ENCODE measurements at regions not wholly inside any gene's neighbourhood (a gene's known extent, or its start where the extent isn't known, plus 50 kb on each side); places are given as distances from the start of the nearest gene placed in this dataset.
A peak's percentile ranks its signal among the peaks of the same experiment; 100 is the strongest.

DNA sequence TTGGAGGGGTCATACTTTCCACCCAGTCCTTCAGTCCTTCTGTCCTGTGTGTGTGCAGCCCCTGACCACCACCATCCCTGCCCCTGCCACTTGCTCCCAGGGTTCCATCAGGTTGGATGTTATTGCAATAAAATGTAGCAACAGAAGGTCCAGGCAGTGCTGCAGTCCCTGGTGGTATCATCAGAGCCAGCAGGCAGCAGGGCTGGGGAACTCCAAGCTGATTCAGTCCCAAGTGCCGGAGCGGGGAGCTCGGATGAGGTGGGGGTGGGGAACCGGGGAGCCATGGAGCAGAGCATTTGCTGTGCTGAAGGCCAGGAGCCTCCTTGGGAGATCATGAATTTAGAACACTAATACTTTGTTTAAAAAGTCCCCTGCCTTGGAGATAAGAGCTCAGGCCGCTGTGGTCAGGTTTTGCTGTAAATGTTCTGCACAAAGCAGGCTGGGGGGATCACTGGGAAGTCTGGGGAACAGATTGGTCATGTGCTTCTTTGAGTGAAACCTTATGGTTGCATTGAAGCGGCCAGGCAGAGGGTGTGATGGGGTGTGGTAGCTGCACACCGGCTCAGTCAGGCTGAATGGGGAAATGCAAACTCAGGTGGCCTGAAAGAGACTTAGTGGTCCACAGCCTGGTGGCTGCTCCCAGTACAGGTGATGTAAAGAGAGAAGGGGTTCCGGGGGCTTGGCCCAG lies 225.9 kb downstream of the SEC14L1 start:
- no peak for DNase-seq

GRCh38 chr17:77369544-77369971 lies 228.8 kb downstream of the SEC14L1 start:
- no peak for DNase-seq

DNA sequence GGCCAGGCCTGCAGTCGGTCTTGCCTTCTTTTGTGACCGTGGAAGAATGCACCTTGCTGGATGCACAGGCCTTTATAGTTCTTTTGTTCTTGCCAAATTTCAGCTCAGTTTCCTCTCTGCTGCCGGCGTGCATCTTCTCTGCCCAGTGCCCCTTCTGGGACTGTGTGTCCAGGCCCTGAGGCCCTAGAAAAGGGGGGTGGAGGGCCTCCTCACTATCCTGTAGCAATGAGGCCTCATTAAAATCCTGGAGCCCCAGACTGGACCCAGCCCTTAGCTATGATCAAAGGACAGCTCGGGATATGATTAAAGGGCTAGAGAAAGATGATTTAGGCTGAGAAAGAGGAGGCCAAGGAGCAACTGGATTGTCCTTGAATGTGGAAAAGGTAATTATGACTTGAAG lies 229.8 kb downstream of the SEC14L1 start:
- no peak for DNase-seq

DNA sequence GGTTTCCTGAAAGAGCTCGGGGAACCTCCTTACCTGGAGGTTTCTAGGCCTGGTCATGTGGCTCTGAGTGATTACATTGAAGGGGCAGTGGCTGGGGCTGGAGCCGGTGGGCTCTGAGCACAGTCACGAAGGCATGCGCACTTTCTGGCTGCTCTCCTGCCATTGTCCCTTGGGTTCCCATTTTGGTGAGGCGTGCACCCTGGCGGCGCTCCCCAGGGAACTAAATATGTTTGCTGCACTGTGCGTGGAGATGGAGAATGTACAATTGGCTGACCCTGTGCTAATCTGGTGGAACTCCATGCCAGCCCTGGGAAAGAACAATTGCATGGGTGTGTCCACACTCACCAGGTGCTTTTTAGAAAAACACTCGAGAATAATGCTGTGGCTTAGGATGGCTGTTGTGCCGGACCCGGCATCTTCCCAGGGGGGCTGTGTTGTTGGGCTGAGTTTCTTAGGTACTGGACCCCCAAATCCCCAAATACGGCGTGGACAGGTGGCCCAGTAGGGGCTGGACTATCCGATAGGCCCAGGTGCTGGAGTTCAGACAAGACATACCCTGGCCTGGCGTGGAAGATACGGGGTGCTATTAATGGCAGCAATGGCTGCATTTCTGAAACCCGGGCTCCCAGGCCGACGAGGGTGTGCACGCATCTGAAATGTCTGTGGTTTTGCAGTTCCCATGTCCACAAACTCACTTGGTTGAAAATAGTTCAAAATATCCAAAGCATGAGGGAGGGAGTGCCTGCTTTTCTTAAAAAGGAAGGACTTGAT lies 230.5 kb downstream of the SEC14L1 start:
- no peak for DNase-seq

DNA sequence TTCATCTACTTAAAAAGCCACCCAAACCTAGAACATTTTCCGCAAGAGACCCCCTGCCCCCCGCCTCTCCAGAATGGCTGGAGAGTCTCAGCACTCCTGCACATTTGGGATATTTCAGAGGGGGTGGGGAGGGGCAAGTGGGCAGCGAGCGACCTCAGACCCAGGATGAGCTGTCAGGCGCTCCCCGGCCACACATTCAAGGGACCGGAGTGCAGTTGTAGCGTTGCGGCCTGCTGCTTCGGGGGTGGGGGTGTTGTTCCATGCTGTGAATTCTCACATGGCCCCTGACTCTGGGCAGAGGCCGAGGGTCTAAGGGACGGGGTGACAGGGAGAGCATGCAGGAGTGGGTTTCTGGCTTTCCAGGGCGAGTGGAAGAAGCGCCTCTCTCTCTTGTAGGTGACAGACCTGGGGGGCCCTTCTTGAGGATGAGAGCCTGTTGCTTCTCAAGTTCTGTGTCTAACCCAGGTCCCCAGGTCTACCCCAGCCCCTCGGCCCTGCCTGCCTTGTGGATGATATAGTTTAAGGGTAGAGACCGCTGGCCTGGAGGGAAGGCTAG lies 231.2 kb downstream of the SEC14L1 start:
- no peak for DNase-seq

DNA sequence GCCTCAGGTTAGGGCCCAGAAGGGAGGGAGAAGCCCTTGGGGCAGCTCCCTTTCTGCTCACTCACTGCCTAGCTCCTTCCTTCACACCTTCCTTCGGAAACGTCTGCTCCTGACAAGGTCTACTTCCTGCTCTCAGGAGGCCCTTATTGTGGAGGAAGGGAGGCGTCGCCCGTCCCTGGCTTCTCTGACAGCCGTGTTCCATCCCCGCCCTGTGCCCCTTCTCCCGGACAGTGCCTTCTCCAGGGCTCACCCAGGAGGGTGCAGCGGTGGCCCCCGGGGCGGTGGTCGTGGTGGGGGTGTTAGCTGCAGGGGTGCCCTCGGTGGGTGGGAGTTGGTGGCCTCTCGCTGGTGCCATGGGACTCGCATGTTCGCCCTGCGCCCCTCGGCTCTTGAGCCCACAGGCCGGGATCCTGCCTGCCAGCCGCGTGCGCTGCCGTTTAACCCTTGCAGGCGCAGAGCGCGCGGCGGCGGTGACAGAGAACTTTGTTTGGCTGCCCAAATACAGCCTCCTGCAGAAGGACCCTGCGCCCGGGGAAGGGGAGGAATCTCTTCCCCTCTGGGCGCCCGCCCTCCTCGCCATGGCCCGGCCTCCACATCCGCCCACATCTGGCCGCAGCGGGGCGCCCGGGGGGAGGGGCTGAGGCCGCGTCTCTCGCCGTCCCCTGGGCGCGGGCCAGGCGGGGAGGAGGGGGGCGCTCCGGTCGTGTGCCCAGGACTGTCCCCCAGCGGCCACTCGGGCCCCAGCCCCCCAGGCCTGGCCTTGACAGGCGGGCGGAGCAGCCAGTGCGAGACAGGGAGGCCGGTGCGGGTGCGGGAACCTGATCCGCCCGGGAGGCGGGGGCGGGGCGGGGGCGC lies 231.9 kb downstream of the SEC14L1 start:
- DNase-seq: peak; percentile 57

DNA sequence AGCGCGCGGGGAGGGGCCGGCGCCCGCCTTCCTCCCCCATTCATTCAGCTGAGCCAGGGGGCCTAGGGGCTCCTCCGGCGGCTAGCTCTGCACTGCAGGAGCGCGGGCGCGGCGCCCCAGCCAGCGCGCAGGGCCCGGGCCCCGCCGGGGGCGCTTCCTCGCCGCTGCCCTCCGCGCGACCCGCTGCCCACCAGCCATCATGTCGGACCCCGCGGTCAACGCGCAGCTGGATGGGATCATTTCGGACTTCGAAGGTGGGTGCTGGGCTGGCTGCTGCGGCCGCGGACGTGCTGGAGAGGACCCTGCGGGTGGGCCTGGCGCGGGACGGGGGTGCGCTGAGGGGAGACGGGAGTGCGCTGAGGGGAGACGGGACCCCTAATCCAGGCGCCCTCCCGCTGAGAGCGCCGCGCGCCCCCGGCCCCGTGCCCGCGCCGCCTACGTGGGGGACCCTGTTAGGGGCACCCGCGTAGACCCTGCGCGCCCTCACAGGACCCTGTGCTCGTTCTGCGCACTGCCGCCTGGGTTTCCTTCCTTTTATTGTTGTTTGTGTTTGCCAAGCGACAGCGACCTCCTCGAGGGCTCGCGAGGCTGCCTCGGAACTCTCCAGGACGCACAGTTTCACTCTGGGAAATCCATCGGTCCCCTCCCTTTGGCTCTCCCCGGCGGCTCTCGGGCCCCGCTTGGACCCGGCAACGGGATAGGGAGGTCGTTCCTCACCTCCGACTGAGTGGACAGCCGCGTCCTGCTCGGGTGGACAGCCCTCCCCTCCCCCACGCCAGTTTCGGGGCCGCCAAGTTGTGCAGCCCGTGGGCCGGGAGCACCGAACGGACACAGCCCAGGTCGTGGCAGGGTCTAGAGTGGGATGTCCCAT lies 232.8 kb downstream of the SEC14L1 start:
- no peak for DNase-seq

GRCh38 chr17:77374170-77374936 lies 233.6 kb downstream of the SEC14L1 start:
- peak; percentile 78 for DNase-seq

- DNase-seq: no peak
These were observed 234.5 kb downstream of the SEC14L1 start for GRCh38 chr17:77375108-77375916.

DNA sequence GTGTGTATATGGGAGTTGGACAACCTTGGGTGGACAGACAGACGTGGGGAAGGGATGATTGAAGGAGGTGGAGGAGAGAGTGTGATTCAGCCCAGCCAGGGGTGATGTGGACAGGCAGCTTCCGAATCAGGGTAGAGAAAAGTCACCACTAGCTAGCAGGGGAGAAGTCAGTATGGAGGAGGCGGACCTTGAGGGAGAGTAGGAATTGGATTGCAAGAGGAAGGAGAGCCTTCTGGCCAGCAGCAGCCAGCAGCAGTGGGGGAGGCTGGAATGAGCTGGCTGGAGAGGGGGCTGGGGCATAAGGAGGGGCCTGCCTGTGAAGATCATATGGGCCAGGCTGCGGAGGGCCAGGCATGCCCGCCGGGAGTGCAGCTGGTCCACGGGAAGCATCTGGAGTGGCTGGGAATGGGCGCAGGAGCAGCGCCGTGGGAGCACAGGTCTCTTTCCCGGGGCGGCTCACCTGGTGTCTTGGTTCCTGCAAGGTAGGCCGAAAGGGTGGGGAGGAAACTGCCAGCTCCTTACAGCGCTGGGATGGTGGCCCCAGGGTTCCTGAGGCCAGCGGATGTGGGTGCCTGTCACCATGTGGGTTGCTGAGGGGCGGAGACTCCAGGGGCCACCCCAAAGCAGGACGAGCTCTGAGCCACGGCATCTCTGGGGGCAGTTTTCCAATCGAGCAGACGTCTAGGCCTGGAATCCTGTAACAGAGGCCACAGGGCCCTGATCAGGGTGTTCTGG lies 235.3 kb downstream of the SEC14L1 start:
- DNase-seq: peak; percentile 76

- DNase-seq: no peak
These were observed 236.3 kb downstream of the SEC14L1 start for GRCh38 chr17:77376795-77377709.

GRCh38 chr17:77377710-77378235 lies 237.0 kb downstream of the SEC14L1 start:
- DNase-seq: no peak

DNA sequence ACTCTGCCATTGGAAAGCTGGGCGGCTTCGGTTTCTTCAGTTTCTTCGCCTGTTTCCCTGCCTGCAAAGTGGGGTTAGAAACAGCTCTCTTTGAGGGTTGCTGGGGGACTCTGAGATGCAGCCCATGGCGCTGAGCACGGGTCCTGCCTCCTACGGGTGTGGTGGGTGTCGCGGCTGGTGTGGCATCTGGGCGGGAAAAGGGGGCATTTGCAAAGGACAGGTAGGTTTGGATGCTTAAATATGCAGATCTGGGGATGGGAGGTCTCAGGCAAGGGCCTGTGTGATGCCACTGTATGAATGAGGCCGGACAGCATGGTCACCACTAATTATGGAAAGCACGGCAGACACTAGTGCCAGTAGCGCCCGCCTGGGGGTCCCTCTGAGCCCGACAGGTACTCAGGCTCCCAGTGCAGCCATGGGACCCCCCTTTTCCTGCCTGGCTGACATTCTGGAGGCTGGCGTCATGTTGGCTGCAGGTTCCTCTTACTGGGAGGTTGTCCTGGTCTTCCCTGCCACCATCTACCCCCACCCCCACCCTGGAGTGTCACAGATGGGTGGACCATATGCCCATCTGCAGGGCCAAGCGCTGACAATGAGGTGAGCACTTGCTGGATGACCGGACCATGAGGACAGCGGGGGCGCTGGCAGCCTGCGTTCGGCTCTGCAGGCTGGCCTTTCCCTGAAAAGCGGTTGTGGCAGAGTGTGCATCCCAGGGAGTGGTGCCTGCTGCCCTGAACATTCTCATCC lies 237.7 kb downstream of the SEC14L1 start:
- DNase-seq: no peak

DNA sequence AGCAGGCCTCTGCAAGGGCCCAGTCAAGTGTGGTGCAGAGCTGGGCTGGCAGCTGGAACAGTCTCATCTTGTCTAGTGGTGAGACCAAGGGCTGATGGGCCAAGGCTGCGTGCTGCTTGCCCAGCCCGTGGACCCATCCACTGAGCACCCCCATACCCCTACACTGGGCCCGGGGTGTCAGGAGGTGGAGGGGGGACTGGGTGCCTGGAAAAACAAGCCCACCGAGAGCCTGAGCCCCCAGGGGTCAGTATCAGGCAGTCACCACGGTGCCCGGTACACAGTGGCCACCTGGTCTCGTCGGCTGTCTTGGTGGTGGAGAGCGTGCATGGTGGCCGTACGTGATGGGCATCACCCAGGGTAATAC lies 238.3 kb downstream of the SEC14L1 start:
- no peak for DNase-seq

DNA sequence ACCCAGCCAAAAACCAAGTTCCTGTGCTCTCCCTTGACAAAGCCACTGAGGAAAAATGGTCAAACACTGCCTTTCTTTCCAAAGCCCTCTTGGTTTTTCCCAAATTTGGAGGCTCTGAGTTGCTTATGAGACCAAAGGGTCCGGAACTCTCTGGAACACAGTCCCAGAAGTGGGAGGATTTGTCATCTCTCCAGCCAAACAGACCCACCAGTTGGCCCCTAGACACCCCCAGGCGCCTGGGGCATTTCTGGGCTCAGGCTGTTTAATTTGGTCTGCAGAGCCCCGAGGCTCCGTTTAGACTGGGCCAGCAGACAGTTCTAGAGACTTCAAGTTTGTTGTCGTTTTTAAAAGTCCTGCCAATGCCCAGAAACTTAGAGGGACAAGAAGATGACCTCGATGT lies 239.1 kb downstream of the SEC14L1 start:
- DNase-seq: no peak

DNA sequence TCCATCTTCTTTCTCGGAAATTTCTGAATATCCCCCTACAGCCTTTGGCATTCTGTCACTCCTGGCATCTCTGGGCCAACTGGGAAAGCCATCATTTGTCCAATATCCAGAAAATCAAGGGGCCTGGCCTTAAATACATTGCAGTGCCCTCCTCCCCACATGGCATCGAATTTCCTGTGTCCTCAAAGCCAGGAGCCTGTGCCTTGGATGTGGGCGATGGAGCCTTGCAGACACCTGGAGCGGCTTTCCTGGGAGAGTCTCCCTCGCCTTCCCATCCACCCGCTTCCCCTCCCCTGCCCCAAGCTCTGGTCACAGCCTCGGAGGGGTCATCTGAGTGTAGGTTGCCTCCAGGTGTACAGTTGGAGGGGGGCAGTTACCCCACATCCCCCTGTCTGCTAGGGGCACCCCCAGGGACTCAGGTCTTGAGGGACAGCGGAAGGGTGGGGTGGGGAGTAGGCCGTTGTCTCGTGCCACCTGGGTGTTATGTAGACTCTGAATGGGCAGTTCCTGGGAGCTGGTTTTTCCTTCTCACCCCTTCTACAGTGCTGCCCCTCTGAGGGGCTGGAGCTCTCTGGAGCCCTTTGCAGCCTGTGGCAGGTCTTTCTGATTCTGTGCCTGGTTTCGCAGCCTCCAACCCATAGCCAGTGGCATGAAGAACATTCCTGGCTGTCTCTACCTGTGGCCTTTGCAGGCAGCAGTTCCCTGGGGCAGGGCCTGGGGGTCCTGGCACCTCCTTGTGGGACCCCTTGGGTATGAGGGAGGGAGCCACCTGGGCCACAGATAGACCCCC lies 239.8 kb downstream of the SEC14L1 start:
- no peak for DNase-seq

- no peak for DNase-seq
These were observed 240.5 kb downstream of the SEC14L1 start for GRCh38 chr17:77381185-77381700.
